Sciatic nerve (tissue), 2 donors: ENCODE measurements at regions not wholly inside any gene's neighbourhood (a gene's known extent, or its start where the extent isn't known, plus 50 kb on each side); places are given as distances from the start of the nearest gene placed in this dataset.
"Not testable (repeated sequence)": the region's sequence is repeated elsewhere in the genome, so short reads cannot be mapped to it uniquely, and the experiment has no call there.

Experiments
- ATAC-seq: fragments of 200-7000 bp; cut with Tn5 transposase; one replicate; pipeline ENCODE4 v1.9.1; 2020; ENCODE audit warnings: mild to moderate bottlenecking, moderate library complexity
- DNase-seq: peaks from one replicate; pipeline ENCODE4 v3.0.0-alpha.2; 2020; ENCODE audit warnings: low spot score
- intact Hi-C: fragments of 100-400 bp; cut with DNase I; formaldehyde crosslinking; loops from one replicate; pipeline ENCODE4 v1.14.2; 2022
- donor health status: DM: no; HTN: no; CAD: no.
- donor health status: DM: no; HTN: no; CAD: no.

DNA sequence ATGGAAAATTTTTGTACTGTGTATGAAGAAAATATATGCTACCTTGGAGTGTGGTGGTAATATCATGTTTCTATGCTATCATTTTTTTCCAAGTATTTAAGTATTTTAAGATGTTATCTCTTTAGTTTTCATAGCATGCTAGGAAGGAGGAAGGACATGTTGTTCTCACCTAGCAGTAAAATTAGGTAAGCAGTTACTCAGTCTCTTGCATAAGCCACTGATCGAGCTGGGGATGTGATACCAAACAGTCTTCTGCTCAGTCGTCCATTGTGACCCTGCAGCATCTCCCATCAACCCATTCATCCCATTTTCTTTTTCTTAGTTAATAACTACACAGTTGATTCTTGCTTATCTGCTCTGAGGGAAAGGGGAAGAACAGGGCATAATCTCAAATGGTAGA lies 130.6 kb downstream of the KLF5 start:
- ATAC-seq (peak; percentile 70), DNase-seq (no peak)
- intact Hi-C loops, result no loop called here

DNA sequence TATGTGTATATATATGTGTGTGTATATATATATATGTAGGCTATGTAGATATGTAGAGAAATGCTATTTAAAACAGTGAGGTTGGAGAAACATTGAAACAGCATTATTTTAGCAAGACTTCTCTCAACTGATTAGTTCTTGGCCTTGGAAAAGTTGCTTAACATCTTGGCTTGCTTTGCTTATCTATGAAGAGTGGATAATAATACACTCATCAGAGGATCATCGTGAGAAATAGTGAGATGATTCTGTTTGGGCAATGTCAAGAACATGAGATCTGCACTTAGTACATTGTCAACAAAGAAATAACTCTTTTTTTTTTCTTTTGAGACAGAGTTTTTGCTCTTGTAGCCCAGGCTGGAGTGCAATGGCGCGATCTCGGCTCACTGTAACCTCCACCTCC lies 128.3 kb downstream of the KLF5 start:
- ATAC-seq (peak; percentile 40), DNase-seq (no peak)
- intact Hi-C loops, result no loop called here

- no peak for DNase-seq
- no peak for ATAC-seq
- intact Hi-C loops, result no loop called here
Observed at GRCh38 chr13:73179650-73180274, 121.0 kb downstream of the KLF5 start.

DNA sequence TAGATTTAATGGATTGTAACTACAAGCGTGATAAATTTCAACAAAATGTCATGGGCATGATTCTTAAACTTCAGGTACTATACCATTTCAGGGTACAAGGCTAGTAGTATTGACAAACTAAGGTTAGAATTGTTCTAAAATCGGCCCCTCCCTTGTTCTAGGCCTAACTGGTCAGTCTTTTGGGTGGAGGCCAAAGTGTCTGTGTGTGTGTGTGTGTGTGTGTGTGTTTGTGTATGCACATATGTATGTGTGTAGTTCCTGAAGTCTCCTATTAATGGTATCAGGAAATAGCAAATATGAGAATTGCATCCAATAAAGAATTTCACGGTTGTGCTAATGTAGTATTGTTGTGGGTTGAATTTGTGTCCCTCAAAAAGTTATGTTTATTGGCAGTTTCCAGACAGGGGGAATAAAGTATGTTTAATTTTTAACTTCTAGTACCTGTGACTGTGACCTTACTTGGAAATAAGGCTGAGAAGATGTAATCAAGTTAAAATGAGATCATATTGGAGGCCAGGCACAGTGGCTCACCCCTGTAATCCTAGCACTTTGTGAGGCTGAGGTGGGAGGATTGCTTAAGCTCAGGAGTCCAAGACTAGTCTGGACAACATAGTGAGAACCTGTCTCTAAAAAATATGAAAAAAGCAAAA lies 119.2 kb downstream of the KLF5 start:
- intact Hi-C loops, result no loop called here
- ATAC-seq (no peak), DNase-seq (no peak)

GRCh38 chr13:73177017-73177416 lies 118.2 kb downstream of the KLF5 start:
- intact Hi-C loops, result no loop called here
- ATAC-seq (no peak), DNase-seq (no peak)

GRCh38 chr13:73174521-73175010 lies 115.8 kb downstream of the KLF5 start:
- DNase-seq (no peak), ATAC-seq (no peak)
- intact Hi-C loops, result no loop called here

DNA sequence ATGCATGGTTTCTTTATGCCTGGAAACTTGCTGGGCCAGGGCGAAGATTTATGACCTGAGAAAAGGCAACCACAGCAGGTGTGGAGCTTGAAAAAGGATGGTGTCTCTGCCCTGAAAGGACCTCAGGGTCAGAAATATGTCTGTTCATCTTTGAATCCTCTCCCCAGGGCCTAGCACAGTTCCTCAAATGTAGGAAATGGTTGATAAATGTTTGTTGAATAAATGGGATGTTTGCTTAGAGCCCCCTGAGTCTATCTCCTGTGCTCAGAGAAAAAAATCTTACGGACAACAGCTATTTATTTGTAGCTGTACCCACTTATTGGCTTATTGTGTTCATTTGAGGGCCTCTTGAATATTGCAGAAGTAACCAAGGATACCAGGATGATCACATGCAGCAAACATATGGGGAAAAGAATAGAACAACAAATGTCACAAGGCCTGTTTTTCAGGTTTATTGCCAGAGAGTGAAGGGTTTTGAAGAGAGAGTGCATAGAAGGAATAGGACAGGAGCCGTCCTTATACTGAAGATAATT lies 114.5 kb downstream of the KLF5 start:
- no peak for ATAC-seq
- intact Hi-C loops, result no loop called here
- DNase-seq, result no peak

- intact Hi-C loops, result no loop called here
- DNase-seq (no peak), ATAC-seq (no peak)
Observed at GRCh38 chr13:73171926-73172325, 113.1 kb downstream of the KLF5 start.

GRCh38 chr13:73171271-73171682 lies 112.5 kb downstream of the KLF5 start:
- DNase-seq (no peak), ATAC-seq (no peak)
- intact Hi-C loops, result no loop called here

- no peak for DNase-seq
- ATAC-seq, result no peak
- intact Hi-C loops, result no loop called here
Observed at GRCh38 chr13:73169971-73170370, 111.2 kb downstream of the KLF5 start.

- DNase-seq (no peak), ATAC-seq (peak; percentile 48)
- intact Hi-C loops, result no loop called here
Observed at GRCh38 chr13:73168953-73169401, 110.2 kb downstream of the KLF5 start.

- ATAC-seq (no peak), DNase-seq (no peak)
- intact Hi-C loops, result no loop called here
Observed at GRCh38 chr13:73168226-73168952, 109.6 kb downstream of the KLF5 start.

GRCh38 chr13:73167028-73167820 lies 108.4 kb downstream of the KLF5 start:
- intact Hi-C loops, result no loop called here
- ATAC-seq (no peak), DNase-seq (no peak)

DNA sequence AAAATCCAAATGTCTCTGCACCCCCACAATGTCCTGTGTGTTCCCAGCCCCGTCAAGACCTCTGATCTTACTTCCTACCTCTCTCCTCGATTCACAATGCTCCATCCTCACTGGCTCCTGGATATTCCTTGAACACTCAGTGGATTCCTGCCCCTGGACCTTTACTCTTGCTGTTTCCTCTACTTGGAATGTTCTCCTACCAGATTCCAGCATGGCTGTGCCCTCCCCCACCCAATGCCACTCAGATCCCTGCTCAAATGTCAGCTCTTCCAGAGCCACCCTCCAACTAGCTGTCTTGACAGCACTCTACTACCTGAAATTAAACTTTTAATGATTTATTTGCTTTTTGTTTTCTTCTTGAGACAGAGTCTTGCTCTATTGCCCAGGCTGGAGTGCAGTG lies 107.4 kb downstream of the KLF5 start:
- no peak for ATAC-seq
- intact Hi-C loops, result no loop called here

GRCh38 chr13:73162912-73163911 lies 104.4 kb downstream of the KLF5 start:
- DNase-seq, result no peak
- no peak for ATAC-seq
- intact Hi-C loops, result no loop called here

More for the DNA sequence above, 107.4 kb downstream of the KLF5 start:
- DNase-seq, result no peak

DNA sequence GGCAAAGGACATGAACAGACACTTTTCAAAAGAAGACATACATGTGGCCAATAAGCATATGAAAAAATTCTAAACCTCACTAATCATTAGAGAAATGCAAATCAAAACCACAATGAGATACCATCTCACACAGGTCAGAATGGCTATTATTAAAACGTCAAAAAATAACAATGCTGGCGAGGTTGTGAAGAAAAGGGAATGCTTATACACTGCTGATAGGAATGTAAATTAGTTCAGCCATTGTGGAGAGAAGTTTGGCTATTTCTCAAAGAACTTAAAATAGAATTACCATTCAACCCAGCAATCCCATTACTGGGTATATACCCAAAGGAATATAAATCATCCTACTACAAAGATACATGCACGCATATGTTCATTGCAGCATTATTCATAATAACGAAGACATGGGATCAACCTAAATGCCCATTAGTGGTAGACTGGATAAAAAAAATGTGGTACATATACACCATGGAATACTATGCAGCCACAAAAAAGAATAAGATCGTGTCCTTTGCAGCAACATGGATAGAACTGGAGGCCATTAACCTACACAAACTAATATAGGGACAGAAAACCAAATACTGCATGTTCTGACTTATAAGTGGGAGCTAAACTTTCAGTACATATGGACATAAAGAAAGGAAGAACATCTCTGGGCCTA lies 101.7 kb downstream of the KLF5 start:
- intact Hi-C loops, DNase-seq, ATAC-seq: not testable (repeated sequence)

DNA sequence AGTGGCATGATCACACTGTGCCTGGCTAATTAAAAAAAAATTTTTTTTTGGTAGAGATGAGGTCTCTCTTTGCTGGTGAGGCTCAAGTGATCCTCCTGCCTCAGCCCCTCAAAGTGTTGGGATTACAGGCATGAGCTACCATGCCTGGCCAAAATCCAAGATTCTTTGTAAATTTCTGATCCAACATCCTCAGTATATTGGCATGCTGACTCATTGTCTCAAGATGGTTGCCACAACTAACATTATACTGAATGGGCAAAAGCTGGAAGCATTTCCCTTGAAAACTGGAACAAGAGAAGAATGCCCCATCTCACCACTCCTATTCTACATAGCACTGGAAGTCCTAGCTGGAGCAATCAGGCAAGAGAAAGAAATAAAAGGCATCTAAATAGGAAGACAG lies 100.0 kb downstream of the KLF5 start:
- intact Hi-C loops, result no loop called here
- no peak for ATAC-seq
- DNase-seq, result no peak
